PFSK-1 (cell line): ENCODE measurements at regions not wholly inside any gene's neighbourhood (a gene's known extent, or its start where the extent isn't known, plus 50 kb on each side); places are given as distances from the start of the nearest gene placed in this dataset.

Experiments used
- POLR2AphosphoS5 ChIP-seq: IDR thresholded peaks from 2 replicates; pipeline ENCODE4 v1.6.1; 2012; ENCODE audit warnings: low read depth, mild to moderate bottlenecking, control low read depth, low read length, moderate library complexity
- SIN3A ChIP-seq: IDR thresholded peaks from 2 replicates; pipeline ENCODE4 v1.6.1; 2012; ENCODE audit warnings: mild to moderate bottlenecking, low read length, moderate library complexity, borderline replicate concordance; ENCODE audit not compliant: insufficient read depth

GRCh38 chr7:114263219-114263618 is 151.4 kb upstream of the FOXP2 start:
- no peak for TF ChIP-seq POLR2AphosphoS5
- no peak for TF ChIP-seq SIN3A
